ENCODE measurements at regions not wholly inside any gene's neighbourhood (a gene's known extent, or its start where the extent isn't known, plus 50 kb on each side); places are given as distances from the start of the nearest gene placed in this dataset.

GRCh38 chr18:69109686-69110085 is 291.0 kb upstream of the DOK6 start:
- no peak for DNase-seq

GRCh38 chr18:69120833-69121232 is 279.9 kb upstream of the DOK6 start:
- no peak for DNase-seq

- DNase-seq, result no peak
Observed at GRCh38 chr18:69123421-69123820, 277.3 kb upstream of the DOK6 start.

GRCh38 chr18:69127873-69128500 is 272.7 kb upstream of the DOK6 start:
- no peak for DNase-seq

GRCh38 chr18:69128566-69128965 is 272.1 kb upstream of the DOK6 start:
- DNase-seq, result no peak

GRCh38 chr18:69128978-69129377 is 271.7 kb upstream of the DOK6 start:
- no peak for DNase-seq

- no peak for DNase-seq
Observed at GRCh38 chr18:69138088-69138487, 262.6 kb upstream of the DOK6 start.

GRCh38 chr18:69143084-69143483 is 257.6 kb upstream of the DOK6 start:
- no peak for DNase-seq

- DNase-seq, result no peak
Observed at GRCh38 chr18:69152436-69152835, 248.3 kb upstream of the DOK6 start.

GRCh38 chr18:69157906-69158305 is 242.8 kb upstream of the DOK6 start:
- DNase-seq, result no peak

- DNase-seq, result no peak
Observed at GRCh38 chr18:69158944-69159343, 241.7 kb upstream of the DOK6 start.

GRCh38 chr18:69161383-69162028 is 239.2 kb upstream of the DOK6 start:
- DNase-seq, result no peak

- DNase-seq, result no peak
Observed at GRCh38 chr18:69162649-69163048, 238.0 kb upstream of the DOK6 start.

GRCh38 chr18:69172046-69172445 is 228.6 kb upstream of the DOK6 start:
- DNase-seq, result no peak

GRCh38 chr18:69175681-69176080 is 225.0 kb upstream of the DOK6 start:
- DNase-seq, result no peak

- DNase-seq, result no peak
Observed at GRCh38 chr18:69176741-69177140, 223.9 kb upstream of the DOK6 start.

GRCh38 chr18:69177702-69178101 is 223.0 kb upstream of the DOK6 start:
- DNase-seq, result no peak

GRCh38 chr18:69186162-69186561 is 214.5 kb upstream of the DOK6 start:
- DNase-seq, result no peak

GRCh38 chr18:69196336-69196735 is 204.4 kb upstream of the DOK6 start:
- DNase-seq, result no peak

GRCh38 chr18:69205925-69206324 is 194.8 kb upstream of the DOK6 start:
- DNase-seq, result no peak

GRCh38 chr18:69208545-69208944 is 192.1 kb upstream of the DOK6 start:
- no peak for DNase-seq

GRCh38 chr18:69209761-69210160 is 190.9 kb upstream of the DOK6 start:
- no peak for DNase-seq

- no peak for DNase-seq
Observed at GRCh38 chr18:69213842-69214241, 186.8 kb upstream of the DOK6 start.

- DNase-seq, result no peak
Observed at GRCh38 chr18:69215161-69215560, 185.5 kb upstream of the DOK6 start.

GRCh38 chr18:69216321-69216720 is 184.4 kb upstream of the DOK6 start:
- DNase-seq, result no peak
